Stomach (tissue), 8 donors: ENCODE measurements at regions not wholly inside any gene's neighbourhood (a gene's known extent, or its start where the extent isn't known, plus 50 kb on each side); places are given as distances from the start of the nearest gene placed in this dataset.
A peak's percentile ranks its signal among the peaks of the same experiment; 100 is the strongest.

Experiments
- DNase-seq, 2 donors: peaks; one replicate each; pipeline versions ENCODE4 v3.0.0 to v3.0.0-alpha.2; 2013 to 2019
- H3K27ac ChIP-seq, 5 donors: fragments of 200-600 bp in 4 of 5; sonication (generic) in 4 of 5; one replicate each; pipeline ENCODE4 v1.5.1; 2013 to 2019; ENCODE audit warnings: mild to moderate bottlenecking in 1 of 5, moderate library complexity in 1 of 5
- H3K27me3 ChIP-seq, 3 donors: fragments of 200-600 bp; sonication (generic); one replicate each; pipeline ENCODE4 v1.5.1; 2017 to 2019; ENCODE audit warnings: mixed run types in 1 of 3
- H3K36me3 ChIP-seq, 4 donors: fragments of 200-600 bp; sonication (generic); 1 replicate in 3 of 4; 2 replicates in 1 of 4; pipeline ENCODE4 v1.5.1; 2016 to 2019
- H3K4me1 ChIP-seq, 4 donors: fragments of 200-600 bp; sonication (generic); one replicate each; pipeline ENCODE4 v1.5.1; 2016 to 2019
- H3K4me3 ChIP-seq, 4 donors: fragments of 200-600 bp; sonication (generic) in 3 of 4; one replicate each; pipeline ENCODE4 v1.5.1; 2016 to 2019; ENCODE audit warnings: mild to moderate bottlenecking in 1 of 4
- H3K9me3 ChIP-seq, 4 donors: fragments of 200-600 bp; sonication (generic); one replicate each; pipeline ENCODE4 v1.5.1; 2016 to 2019
- EP300 ChIP-seq: sonication (generic); formaldehyde crosslinking; IDR thresholded peaks from one replicate; pipeline ENCODE4 v1.6.1; 2017; ENCODE audit warnings: antibody characterized with exemption
- POLR2A ChIP-seq, 4 donors: fragments of 450-650 bp; IDR thresholded peaks; one replicate each; pipeline ENCODE4 v1.6.1; 2016; ENCODE audit warnings: antibody characterized with exemption in 4 of 4, control low read depth in 2 of 4, mild to moderate bottlenecking in 1 of 4, moderate library complexity in 1 of 4
- POLR2AphosphoS5 ChIP-seq, 3 donors: sonication (generic); formaldehyde crosslinking; IDR thresholded peaks; one replicate each; pipeline ENCODE4 v1.6.1; 2016; ENCODE audit warnings: antibody characterized with exemption in 3 of 3
- WGBS, 5 donors: extraction: QIAGEN DNeasy Blood & Tissue Kit in 3 of 5; methylation state at CpG; one replicate each; pipeline versions ENCODE4 v1.1.5 to v1.1.7; 2013 to 2018; 5-methylcytosine and 5-hydroxymethylcytosine counted together
- intact Hi-C: fragments of 100-400 bp; cut with DNase I; formaldehyde crosslinking; loops from one replicate; pipeline ENCODE4 v1.15.1; 2023; ENCODE audit warnings: low total_unique reads
- TF ChIP-seq, protein P1 (sequence below), 7 experiments: fragments of 450-650 bp in 4 of 7; fragments of 200-600 bp in 3 of 7; sonication (generic) in 3 of 7; IDR thresholded peaks; one replicate each; pipeline ENCODE4 v1.5.1; 2016 to 2019; ENCODE audit warnings: antibody characterized with exemption in 7 of 7, control low read depth in 2 of 7, mild to moderate bottlenecking in 1 of 7
- donor health status: healthy with polysubstance abuse.
- donor health status: Bipolar disorder and iron deficiency.
- donor health status: healthy.

DNA sequence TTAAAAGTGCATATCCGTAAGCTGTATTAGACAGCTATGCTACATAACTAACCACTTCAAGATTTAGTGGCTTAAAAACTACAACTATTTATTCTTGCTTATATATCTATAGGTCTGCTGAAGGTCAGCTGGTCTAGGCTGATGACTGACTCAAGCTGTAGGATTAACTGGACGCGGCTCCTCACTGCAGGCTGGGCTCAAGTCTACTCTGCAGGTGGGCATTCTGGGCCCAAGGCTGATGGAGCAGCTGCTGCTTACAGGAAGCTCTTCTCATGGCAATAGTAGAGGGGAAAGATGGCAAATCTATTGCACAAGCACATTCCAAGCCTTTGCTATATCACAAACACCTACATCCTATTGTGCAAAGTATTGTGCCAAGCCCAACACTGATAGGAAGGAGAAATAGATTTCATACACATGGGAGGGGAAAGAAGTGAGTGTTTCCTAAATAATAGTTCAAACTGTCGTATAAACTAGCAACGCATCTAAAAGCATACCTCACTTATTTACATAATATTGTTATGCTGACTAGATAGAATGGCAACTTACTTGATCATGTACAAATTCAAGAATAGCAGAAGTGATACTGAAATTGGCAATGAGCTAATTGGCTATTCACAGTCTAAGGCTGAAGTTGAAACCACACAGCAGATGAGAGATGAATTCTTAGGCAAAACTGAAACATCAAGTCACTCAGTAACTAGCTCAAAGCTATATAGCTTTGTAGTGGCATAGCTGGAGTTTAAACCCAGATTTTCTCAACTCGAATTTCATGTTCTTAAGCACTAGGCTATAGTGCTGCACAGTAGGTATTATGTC, 263.8 kb downstream of the NKX6-1 start:
- Histone ChIP-seq H3K27me3 (no peaks in the 10 kb centered on the region), H3K36me3 (no peaks in the 10 kb centered on the region), H3K4me3 (no peak overlapping the region), H3K4me1 (no peaks in the 10 kb centered on the region), H3K9me3 (no peaks in the 10 kb centered on the region), H3K27ac (no peak overlapping the region)
- intact Hi-C loops, result no loop called here
- TF ChIP-seq POLR2AphosphoS5 (IDR thresholded peaks at IDR 0.05) (no peak), POLR2A (IDR thresholded peaks at IDR 0.05) (no peak), EP300 (no peak)
- TF ChIP-seq, protein P1, sequence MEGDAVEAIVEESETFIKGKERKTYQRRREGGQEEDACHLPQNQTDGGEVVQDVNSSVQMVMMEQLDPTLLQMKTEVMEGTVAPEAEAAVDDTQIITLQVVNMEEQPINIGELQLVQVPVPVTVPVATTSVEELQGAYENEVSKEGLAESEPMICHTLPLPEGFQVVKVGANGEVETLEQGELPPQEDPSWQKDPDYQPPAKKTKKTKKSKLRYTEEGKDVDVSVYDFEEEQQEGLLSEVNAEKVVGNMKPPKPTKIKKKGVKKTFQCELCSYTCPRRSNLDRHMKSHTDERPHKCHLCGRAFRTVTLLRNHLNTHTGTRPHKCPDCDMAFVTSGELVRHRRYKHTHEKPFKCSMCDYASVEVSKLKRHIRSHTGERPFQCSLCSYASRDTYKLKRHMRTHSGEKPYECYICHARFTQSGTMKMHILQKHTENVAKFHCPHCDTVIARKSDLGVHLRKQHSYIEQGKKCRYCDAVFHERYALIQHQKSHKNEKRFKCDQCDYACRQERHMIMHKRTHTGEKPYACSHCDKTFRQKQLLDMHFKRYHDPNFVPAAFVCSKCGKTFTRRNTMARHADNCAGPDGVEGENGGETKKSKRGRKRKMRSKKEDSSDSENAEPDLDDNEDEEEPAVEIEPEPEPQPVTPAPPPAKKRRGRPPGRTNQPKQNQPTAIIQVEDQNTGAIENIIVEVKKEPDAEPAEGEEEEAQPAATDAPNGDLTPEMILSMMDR (IDR thresholded peaks at IDR 0.05), result no peak
- WGBS, 5 donors, result 77 to 88% (median 83%) methylated on average over 6 of the region's 6 CpGs
- DNase-seq, result no peak

DNA sequence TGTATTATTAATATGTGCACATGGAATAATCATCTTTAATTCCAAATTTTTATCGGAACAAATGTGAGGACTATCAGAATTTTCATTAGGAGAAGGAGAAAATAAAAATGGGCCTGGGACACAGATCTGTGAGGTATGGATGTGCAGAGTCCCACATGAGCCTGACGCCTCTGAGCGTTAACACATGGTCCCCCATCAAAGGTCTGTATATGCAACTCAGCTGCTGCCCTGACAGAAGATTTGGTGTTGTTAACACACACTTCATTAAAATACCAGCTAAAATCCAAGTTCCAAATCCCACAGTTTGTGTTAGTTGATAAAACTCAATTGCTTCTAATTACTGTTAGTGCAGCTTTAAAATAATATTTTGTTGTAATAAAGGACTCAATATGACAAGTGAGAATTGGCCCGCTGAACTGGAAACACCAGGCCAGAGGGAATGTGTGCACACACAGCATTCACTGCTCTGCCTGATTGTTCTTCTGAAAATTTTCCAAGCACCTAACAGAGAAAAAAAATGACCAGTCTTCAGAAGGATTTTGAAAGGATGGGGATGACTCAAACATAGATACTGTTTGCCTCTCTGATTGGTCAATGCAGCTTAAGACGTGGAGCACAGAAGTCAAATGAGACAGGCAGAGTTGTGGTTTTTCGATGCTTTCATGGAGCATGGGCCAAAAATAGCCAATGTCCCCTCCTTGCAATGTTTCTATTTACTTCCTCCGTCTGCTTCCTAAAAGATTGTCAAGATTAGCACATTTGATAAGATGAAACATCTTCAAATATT, 266.6 kb downstream of the NKX6-1 start:
- Histone ChIP-seq H3K27me3 (no peaks in the 10 kb centered on the region), H3K36me3 (no peaks in the 10 kb centered on the region), H3K27ac (no peak overlapping the region), H3K4me3 (no peak overlapping the region), H3K4me1 (no peaks in the 10 kb centered on the region), H3K9me3 (no peaks in the 10 kb centered on the region)
- DNase-seq, result peak in 1 of 2 donors; percentile 55
- TF ChIP-seq EP300 (no peak), POLR2A (IDR thresholded peaks at IDR 0.05) (no peak), POLR2AphosphoS5 (IDR thresholded peaks at IDR 0.05) (no peak)
- TF ChIP-seq, protein P1 (IDR thresholded peaks at IDR 0.05), result no peak
- intact Hi-C loops, result no loop called here
- 55 to 74% (median 66%) methylated on average over 7 of the region's 7 CpGs for WGBS, 5 donors

DNA sequence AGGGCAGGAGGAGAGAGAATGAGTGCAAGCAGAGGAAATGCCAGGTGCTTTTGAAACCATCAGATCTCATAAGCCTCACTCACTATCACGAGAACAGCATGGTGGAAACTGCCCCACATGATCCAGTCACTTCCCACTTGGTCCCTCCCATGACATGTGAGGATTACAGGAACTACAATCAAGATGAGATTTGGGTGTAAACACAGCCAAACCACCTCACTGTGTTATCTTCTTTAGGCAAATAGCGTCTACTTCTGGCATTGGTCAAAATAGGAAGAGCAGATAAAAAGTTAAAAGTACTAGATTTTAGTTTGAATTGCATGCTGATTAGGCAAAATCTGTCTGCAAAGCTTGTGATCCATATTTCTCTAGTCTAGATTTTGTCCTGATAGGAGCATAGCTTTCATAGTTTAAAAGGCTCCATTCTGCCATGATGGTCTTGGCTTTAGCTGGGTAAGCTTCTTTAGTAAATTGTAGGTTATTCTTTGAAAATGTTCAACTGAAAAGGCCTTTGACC, 267.5 kb downstream of the NKX6-1 start:
- Histone ChIP-seq H3K4me3 (no peak overlapping the region), H3K4me1 (no peaks in the 10 kb centered on the region), H3K27me3 (no peaks in the 10 kb centered on the region), H3K9me3 (no peaks in the 10 kb centered on the region), H3K36me3 (no peaks in the 10 kb centered on the region), H3K27ac (no peak overlapping the region)
- intact Hi-C loops, result no loop called here
- no peak for DNase-seq
- 48 to 65% (median 56%) methylated on average over 2 of the region's 2 CpGs for WGBS, 5 donors
- TF ChIP-seq, protein P1 (IDR thresholded peaks at IDR 0.05), result no peak
- TF ChIP-seq POLR2A (IDR thresholded peaks at IDR 0.05) (no peak), EP300 (no peak), POLR2AphosphoS5 (IDR thresholded peaks at IDR 0.05) (no peak)

DNA sequence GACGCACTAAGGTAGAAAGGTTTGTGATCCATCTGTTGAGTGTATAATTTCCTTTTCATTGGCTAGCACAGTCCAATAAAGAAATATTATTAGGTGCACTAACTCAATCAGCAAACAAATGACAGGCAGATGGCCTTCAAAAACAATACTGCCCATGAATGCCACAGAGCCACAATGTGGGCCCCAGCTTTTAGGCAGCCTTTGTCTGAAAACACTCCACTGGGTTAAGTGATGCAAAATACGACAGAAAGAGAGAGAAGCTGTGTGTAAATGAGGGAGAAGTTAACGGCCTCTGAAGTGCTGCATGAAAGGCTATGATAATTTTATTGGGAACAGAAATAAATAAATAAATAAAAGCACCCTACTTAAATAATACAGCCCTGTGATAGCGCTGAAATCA, 274.6 kb downstream of the NKX6-1 start:
- TF ChIP-seq POLR2A (IDR thresholded peaks at IDR 0.05) (no peak), EP300 (no peak), POLR2AphosphoS5 (IDR thresholded peaks at IDR 0.05) (no peak)
- TF ChIP-seq, protein P1 (IDR thresholded peaks at IDR 0.05), result no peak
- Histone ChIP-seq H3K27ac (no peak overlapping the region), H3K4me3 (no peak overlapping the region), H3K27me3 (no peaks in the 10 kb centered on the region), H3K36me3 (no peaks in the 10 kb centered on the region), H3K4me1 (peaks cover 0 to 6% (median 2%) of the 10 kb centered on the region in 4 donors), H3K9me3 (no peaks in the 10 kb centered on the region)
- intact Hi-C loops, result no loop called here
- WGBS, 5 donors, result 59 to 74% (median 65%) methylated on average over 4 of the region's 4 CpGs
- DNase-seq, result no peak
